CD4-positive, alpha-beta T cell treated with Interleukin-10 for 1 hour (primary cell): ENCODE measurements at regions not wholly inside any gene's neighbourhood (a gene's known extent, or its start where the extent isn't known, plus 50 kb on each side); places are given as distances from the start of the nearest gene placed in this dataset.

Source experiments
- DNase-seq: peaks from one replicate; pipeline ENCODE4 v3.0.0-alpha.2; 2020

DNA sequence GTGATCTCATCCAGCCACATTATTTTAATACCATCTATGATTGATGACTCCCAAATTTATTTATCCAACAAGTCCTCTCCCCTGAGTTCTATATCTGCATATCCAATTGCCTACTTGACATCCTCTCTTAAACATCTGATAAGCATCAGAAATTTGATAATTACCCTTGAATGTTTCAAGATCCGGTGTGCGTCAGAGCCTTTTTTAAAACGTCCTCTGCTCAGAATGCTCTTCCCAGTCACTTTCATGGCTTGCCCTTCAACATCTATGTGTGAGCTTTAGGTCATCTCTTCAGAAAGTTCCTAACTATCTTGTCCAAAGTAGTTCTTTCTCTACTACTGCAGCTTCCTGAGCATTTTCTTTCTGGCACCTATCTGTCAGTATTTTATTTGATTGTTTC, 364.3 kb downstream of the PLPP3 start:
- DNase-seq: no peak

DNA sequence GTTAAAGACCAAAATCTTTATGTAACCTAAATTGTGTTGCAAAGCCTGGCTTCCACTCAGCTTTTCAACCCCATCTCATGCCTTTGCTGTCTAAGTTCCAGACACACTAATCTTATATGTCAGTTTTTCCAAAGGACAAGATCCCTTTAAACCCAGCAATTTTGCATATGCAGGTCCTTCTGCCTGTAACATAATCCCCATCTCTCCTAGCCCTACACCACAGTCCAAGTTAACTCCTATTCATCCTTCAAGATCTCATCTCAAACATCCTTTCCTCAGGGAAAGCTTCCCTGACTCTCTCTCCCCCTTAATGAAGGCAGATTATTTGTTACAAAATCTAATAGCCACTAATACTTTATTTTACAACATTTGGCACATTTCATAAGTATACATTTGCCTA, 366.3 kb downstream of the PLPP3 start:
- DNase-seq: no peak

DNA sequence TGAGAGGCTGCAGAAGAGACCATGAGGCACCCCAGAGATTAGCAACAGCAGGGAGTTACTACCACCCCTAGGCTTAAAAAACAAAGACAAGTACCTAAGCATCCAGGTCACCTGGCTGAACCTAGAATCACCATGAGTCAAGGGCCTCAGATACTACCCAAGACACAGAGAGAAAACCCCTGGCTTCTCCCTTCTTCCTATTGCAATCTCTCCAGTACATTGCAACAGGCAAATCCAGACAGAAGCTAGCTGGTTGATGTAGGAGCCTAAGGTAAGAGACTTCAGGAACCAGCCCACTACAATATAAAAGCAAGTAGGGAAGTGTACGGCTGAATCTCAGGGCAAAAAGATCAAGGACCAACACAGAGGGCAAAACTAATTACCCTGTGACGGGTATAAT, 367.2 kb downstream of the PLPP3 start:
- no peak for DNase-seq

DNA sequence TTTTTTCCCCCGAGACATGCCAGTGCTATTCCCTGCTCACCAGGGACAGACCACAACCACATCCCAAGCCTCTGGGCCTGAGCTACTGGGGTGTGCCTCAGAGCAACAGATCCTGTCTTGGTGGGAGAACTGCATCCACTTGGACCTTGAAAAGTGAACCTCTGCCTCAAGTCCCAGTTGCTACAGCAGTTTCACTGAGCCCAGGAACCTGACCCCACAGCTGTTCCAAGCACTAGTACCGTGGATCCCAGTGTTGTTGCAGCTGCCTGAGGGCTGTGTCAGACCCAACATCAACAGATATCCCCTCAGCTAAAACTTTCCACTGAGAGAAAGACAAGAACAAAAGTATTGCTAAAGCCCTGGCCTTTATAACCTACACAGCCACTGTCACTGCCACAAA, 373.0 kb downstream of the PLPP3 start:
- no peak for DNase-seq

DNA sequence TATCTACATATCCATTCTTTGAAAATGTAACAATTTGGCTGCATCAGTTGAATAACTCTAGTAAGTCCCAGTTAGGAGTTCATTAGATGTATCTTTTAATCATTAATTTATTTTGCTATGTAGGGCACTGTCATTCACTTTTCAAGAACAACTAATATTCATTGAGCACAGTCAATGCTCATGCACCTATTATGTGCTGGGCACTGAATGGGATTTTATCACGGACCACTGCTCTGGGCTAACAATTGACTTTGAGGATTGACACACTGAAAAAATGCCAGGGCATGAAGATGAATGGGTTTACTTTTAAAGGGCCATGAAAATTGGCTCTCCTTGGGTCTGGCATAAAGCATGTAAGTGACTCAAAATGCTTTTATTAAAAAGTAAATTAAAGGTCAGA, 375.2 kb downstream of the PLPP3 start:
- DNase-seq: no peak

DNA sequence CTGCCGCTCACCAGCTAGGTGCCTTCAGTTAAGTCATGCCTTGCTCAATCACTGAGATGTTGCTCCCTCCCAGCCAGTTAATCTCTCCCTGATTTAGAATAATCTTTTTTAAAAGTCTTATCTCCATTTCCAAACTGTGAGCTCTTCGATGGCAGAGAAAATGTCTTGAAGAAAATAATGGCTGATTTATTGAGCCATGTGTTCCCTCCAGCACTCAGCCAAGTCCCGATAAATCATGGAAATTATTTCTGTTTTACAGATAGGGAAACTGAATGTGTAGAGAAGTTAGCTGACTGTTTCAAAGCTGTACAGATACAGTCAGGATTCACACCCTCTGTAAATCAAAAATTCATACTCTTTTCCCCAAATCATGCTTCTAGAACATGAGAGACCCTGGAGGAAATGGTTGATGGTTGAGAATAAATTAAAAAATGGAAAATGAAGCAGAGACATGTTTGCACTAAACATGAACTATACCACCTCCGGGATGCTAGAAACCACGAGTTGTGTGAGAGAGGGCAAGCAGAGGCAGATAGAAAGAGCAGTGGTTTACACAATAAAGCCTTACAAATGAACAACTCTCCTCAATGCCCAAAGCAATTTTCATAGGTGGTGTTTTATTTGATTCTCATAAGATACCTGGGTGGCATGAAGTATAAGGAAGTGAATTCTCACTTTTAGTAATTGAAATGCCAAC, 376.4 kb downstream of the PLPP3 start:
- DNase-seq: no peak

DNA sequence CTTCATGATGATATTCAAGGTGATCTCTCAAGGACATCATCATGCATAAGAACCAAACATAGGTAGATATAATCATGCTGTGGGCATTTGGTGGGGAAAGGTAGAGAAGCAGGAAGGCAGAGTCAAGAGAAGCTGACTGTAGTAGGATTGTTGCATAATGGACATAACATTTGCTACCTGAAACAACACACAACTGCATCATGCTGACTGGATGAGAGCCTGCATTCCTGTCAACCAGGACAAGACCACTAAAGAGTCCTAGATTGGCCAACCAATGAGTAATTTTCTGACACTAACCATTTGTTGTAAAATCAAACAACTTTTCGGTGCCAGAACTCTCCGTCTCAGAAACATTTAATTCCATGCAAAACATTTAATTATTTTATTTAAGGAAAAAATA, 377.2 kb downstream of the PLPP3 start:
- no peak for DNase-seq

GRCh38 chr1:56200896-56201295, 378.5 kb downstream of the PLPP3 start:
- DNase-seq: no peak

DNA sequence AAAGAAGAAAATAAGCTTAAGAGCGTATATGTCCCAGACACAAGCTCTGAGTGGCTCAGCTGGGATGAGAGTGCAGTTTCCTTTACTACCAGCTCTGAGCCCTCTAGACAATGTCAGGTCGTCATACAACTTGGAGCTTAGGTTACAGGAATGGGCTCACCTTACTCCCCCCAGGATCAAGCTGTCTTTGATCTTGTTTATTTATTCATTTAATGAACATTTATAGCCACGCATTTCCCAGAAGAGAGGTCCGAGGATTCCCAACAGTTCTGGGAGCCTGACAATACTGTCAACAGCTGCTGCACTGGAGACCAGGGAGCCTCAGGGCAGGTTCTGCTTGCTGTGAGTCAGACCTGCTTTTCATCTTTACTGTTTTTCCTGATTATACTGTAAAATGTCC, 378.9 kb downstream of the PLPP3 start:
- no peak for DNase-seq

DNA sequence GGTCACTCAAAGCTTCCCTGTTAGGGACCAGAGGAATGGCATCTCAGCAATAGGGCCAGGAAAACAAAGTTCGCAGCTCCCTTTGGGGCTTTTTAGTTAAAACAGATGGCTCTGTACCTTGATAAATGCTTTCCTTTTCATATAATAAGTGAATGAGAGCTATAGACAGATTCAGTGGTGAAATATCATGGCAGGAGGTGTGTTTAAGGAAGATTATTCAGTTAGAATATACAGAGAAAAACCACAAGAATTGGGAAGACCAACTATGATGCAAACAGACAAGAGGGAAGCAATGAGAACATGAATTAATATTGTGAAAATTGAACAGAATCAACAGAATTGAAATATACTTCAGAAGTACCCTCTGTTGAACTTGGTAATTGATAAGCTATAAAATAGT, 379.4 kb downstream of the PLPP3 start:
- DNase-seq: no peak

- no peak for DNase-seq
These were observed 380.3 kb downstream of the PLPP3 start for GRCh38 chr1:56199061-56199460.

DNA sequence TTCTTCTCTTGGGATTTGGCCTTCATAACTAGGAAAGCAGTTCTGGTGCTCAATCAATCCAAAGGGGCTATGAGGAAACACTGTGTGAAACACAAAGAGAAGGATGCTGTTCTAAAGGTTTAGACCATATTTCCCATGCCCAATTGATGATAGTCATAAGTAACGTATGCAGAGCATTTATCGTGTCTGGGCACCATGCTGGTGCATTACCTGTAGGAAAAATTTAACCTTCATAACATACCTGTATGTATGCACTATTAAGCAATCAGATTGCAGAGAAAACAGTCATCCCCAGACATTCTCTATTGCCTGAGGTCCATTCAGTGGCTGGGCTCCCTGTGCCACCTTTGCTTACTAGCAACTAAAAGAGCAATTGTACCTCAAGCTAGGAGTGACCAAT, 381.4 kb downstream of the PLPP3 start:
- no peak for DNase-seq

DNA sequence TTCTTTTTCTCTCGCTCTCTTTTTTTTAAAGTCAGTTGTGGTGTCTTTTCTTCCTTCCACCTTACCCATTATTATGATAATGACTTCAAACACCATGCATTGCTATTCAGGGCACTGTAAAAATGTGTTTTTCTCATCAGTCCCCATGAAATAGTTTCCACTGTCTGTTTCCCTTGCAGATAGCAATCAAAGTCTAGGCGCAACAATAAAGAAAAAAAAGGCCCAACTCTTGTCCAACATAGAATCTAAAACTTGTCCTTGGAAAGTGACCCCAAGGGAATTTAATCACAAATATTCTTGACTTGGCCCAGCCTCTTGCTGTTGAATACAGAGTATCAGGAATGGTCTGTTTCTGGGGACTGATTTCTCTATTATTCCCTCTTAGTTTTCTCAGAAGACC, 382.5 kb downstream of the PLPP3 start:
- DNase-seq: no peak

GRCh38 chr1:56194701-56195300, 384.6 kb downstream of the PLPP3 start:
- DNase-seq: no peak

DNA sequence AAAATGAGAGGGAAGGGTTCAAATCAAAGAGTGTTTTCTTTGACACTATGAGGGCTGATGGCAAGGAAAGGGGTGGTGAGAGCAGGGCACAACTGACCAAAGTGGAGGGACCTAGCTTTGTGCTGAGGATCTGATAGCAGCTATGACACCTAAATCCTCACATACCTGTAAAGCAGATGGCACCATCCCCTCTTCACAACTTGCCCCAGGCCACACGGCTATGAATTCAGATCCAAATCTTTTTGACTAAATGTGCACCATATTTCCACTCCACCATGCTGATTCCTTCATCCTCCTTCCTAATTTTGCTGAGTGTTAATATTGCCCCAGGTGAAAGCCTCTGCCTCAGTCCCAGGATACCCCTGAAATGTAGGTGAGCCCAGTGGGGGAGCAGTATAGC, 385.7 kb downstream of the PLPP3 start:
- DNase-seq: no peak

DNA sequence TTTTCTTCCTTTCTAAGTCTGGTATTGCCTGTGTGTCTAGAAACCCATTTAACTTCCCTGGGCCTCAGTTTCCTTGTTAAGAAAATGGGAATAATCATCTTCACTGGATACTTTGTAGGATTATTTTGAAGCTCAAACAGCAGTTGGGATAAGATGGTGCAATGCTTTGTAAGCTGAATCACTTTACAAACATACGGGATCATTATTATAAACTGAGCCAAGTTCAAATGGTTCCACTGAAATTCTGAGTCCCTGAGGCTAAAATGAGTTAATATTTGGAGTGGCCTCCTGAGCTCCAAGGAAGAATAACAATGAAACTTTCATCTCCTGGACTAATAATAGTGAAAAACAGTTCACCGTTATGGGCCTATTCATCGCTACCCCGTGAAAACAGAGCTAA, 388.0 kb downstream of the PLPP3 start:
- DNase-seq: no peak

DNA sequence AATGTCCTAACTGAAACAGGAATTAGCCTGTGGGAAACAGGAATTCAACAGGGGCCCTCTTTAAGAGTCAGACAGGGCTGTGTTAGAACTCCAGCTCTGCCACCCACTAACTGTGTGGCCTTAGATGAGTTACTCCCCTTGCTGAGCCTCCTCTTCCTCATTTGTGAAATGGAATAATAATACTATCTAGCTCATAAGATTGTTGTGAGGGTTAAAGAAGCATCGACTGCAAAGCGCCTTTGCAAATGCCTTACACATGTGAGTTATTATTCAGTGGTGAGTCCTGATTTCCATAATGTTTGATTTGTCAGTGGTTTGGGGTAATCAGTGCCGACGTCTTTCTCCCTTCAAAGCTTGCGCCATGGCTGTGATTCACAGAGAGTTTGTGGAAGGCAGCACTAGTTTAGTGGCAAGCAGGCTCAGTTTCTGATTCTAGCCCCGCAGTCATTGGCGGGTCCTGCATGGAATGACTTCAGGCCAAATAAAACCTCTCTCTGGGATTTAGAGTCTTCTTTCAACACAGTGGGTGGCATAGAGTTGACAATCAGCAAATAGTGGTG, 388.5 kb downstream of the PLPP3 start:
- DNase-seq: no peak

GRCh38 chr1:56189946-56190805, 389.2 kb downstream of the PLPP3 start:
- no peak for DNase-seq

DNA sequence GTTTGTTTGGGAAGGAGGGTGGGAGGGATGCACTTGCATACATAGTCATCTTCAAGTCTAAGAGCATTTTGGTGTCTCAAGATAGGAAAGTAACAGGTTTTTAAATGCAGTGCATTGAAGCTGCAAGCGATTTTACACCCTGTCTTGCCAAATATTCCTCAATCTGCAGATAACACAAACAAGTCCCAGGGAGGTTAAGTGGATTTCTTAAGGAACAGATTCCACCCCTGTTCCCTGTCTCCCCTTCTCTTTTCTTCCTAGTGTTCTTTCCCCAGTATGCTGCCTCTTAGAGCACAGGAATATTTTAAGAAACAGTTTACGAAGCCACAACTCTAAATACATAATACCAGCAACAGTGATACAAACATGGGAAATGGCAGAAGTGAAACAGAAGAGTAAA, 389.9 kb downstream of the PLPP3 start:
- no peak for DNase-seq

DNA sequence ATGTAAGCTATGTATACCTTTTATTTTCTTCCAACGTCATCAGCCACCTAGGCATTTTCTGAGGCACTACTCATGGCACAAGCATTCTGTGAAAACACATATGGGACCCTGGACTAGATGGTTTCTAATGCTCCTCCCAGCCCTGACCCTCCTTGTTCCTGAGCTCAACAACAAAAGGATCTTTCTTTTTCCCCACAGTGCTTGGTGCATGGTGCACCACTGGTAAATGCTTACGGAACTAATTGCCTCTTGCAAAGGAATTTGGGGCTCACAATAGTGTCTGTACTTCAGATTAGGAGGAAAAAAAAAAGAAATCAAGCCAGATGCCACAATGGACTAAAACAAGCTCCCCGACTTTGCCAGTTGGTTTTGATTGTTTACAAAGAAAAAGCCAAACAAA, 390.5 kb downstream of the PLPP3 start:
- no peak for DNase-seq

- DNase-seq: no peak
These were observed 391.1 kb downstream of the PLPP3 start for GRCh38 chr1:56188221-56188620.

DNA sequence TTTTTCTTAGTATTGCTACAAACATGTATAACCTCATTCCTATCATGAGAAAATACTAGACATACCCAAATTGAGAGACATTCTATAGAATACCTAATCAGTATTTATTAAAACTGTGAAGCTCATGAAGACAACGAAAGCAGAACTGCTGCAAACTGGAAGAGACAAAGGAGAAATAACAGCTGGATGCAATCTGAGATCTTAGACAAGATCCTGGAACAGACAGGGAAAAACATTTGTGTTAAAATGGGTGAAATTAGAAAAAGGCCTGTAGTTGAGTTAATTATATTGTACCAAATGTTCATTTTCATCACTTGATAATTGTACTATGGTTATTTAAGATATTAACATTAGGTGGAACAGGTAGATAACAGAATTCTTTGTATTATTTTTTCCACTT, 392.0 kb downstream of the PLPP3 start:
- DNase-seq: no peak

DNA sequence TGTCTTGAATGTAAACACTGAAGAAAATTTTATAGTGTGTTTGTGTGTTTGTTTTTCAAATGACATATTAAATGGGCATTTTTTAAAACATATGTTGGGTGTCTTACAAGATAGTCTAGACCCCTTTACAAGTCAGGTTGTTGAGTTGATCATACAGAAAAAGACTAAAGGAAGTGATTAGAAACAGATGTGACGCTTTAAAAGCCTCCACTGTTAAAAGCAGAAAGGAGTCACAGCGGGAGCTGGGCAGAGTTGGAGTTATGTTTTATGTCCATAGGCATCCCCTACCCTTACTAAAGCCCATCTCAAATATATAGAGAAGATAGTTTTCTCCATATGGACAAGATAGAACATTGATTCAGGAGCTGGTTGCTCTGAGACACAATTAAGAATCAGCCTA, 393.9 kb downstream of the PLPP3 start:
- DNase-seq: no peak

DNA sequence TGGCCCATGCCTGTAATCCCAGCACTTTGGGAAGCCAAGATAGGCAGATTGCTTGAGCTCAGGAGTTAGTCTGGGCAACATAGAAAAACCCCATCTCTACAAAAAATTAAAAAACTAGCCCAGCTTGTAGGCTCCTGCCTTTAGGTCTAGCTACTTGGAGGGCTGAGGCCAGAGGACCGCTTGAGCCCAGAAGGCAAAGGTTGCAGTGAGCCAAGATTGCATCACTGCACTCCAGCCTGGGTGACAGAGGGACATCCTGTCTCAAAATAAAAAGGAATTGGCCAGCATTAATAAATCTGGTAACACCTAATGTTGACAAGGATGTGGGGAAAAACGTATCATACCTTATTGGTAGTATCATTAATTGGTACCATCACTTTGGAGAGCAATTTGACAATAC, 396.2 kb downstream of the PLPP3 start:
- DNase-seq: no peak
